WTC11 (cell line): ENCODE measurements at regions not wholly inside any gene's neighbourhood (a gene's known extent, or its start where the extent isn't known, plus 50 kb on each side); places are given as distances from the start of the nearest gene placed in this dataset.

Experiments
- ATAC-seq: fragments of 200-7000 bp; cut with Tn5 transposase; 2 replicates; pipeline ENCODE4 v1.10.0; 2021; ENCODE audit warnings: mild to moderate bottlenecking, moderate library complexity
- CTCF ChIA-PET: fragments of 300-600 bp; sonication (Branson Sonifier 250); formaldehyde crosslinking; loops from one replicate; lab custom pipeline; 2021; ENCODE audit warnings: antibody characterized with exemption; lab: Charles Lee
- POLR2A ChIA-PET: fragments of 350-600 bp; sonication (Branson Sonifier 250); formaldehyde crosslinking; loops from one replicate; lab custom pipeline; 2021; ENCODE audit warnings: antibody characterized with exemption; lab: Charles Lee
- DNase-seq: peaks from one replicate; pipeline ENCODE4 v3.0.0; 2021; ENCODE audit warnings: low spot score
- H3K27ac Mint-ChIP-seq: 2 replicates; pipeline ENCODE4 v1.8.0; 2021; ENCODE audit warnings: mixed read lengths
- H3K27me3 Mint-ChIP-seq: 2 replicates; pipeline ENCODE4 v1.8.0; 2021; ENCODE audit warnings: low read depth, mild to moderate bottlenecking, moderate library complexity, mixed read lengths
- H3K36me3 Mint-ChIP-seq: 2 replicates; pipeline ENCODE4 v1.8.0; 2021; ENCODE audit warnings: mixed read lengths
- H3K4me1 Mint-ChIP-seq: 2 replicates; pipeline ENCODE4 v1.8.0; 2022; ENCODE audit warnings: mixed read lengths
- H3K4me3 Mint-ChIP-seq: 2 replicates; pipeline ENCODE4 v1.8.0; 2021; ENCODE audit warnings: mild to moderate bottlenecking, moderate library complexity, mixed read lengths
- H3K9me3 Mint-ChIP-seq: 2 replicates; pipeline ENCODE4 v1.8.0; 2021; ENCODE audit warnings: mixed read lengths
- AFF4 ChIP-seq: sonication (generic); formaldehyde crosslinking; IDR thresholded peaks from 2 replicates; pipeline ENCODE4 v1.8.1; 2023; ENCODE audit warnings: mild to moderate bottlenecking, missing genetic modification reagents, borderline replicate concordance
- ATF1 ChIP-seq: sonication (generic); formaldehyde crosslinking; IDR thresholded peaks from 2 replicates; pipeline ENCODE4 v1.8.1; 2023; ENCODE audit warnings: mild to moderate bottlenecking, moderate library complexity, missing genetic modification reagents
- ATF2 ChIP-seq: sonication (generic); formaldehyde crosslinking; IDR thresholded peaks from 2 replicates; pipeline ENCODE4 v1.8.1; 2022; ENCODE audit warnings: low read depth, missing genetic modification reagents, borderline replicate concordance
- CDX4 ChIP-seq: fragments of 250-450 bp; sonication (Bioruptor Pico); IDR thresholded peaks from 2 replicates; pipeline ENCODE4 v1.9.0; 2021; ENCODE audit warnings: moderate library complexity, mild to moderate bottlenecking, inconsistent platforms, borderline replicate concordance
- CREM ChIP-seq: sonication (generic); formaldehyde crosslinking; IDR thresholded peaks from 2 replicates; pipeline ENCODE4 v1.8.1; 2022; ENCODE audit warnings: mild to moderate bottlenecking, missing genetic modification reagents, moderate library complexity
- E2F1 ChIP-seq: sonication (generic); formaldehyde crosslinking; IDR thresholded peaks from 2 replicates; pipeline ENCODE4 v1.8.0; 2022; ENCODE audit warnings: mild to moderate bottlenecking, missing genetic modification reagents
- ELF4 ChIP-seq: sonication (generic); formaldehyde crosslinking; IDR thresholded peaks from 2 replicates; pipeline ENCODE4 v1.8.1; 2022; ENCODE audit warnings: low read depth, mild to moderate bottlenecking, moderate library complexity, missing genetic modification reagents
- EMX1 ChIP-seq: fragments of 250-450 bp; sonication (Bioruptor Pico); IDR thresholded peaks from 2 replicates; pipeline ENCODE4 v1.8.0; 2021; ENCODE audit warnings: mild to moderate bottlenecking
- FOXK1 ChIP-seq: sonication (generic); formaldehyde crosslinking; IDR thresholded peaks from 2 replicates; pipeline ENCODE4 v1.8.0; 2022; ENCODE audit warnings: mild to moderate bottlenecking, moderate library complexity, missing genetic modification reagents
- FOXP1 ChIP-seq: sonication (generic); formaldehyde crosslinking; IDR thresholded peaks from 2 replicates; pipeline ENCODE4 v1.8.0; 2022; ENCODE audit warnings: missing genetic modification reagents, mild to moderate bottlenecking, moderate library complexity, borderline replicate concordance
- GABPB1 ChIP-seq: sonication (generic); formaldehyde crosslinking; IDR thresholded peaks from 2 replicates; pipeline ENCODE4 v1.8.1; 2023; ENCODE audit warnings: mild to moderate bottlenecking, missing genetic modification reagents
- MXD4 ChIP-seq: fragments of 250-450 bp; sonication (Bioruptor Pico); IDR thresholded peaks from 2 replicates; pipeline ENCODE4 v1.8.0; 2021; ENCODE audit warnings: mild to moderate bottlenecking, moderate library complexity, borderline replicate concordance
- NR2C2 ChIP-seq: sonication (generic); formaldehyde crosslinking; IDR thresholded peaks from 2 replicates; pipeline ENCODE4 v1.8.0; 2022; ENCODE audit warnings: mild to moderate bottlenecking, missing genetic modification reagents
- RELA ChIP-seq: sonication (generic); formaldehyde crosslinking; IDR thresholded peaks from 2 replicates; pipeline ENCODE4 v1.8.1; 2022; ENCODE audit warnings: missing genetic modification reagents, mild to moderate bottlenecking, borderline replicate concordance
- TP53 ChIP-seq: sonication (generic); formaldehyde crosslinking; IDR thresholded peaks from 2 replicates; pipeline ENCODE4 v1.8.1; 2023; ENCODE audit warnings: mild to moderate bottlenecking, missing genetic modification reagents
- ZNF232 ChIP-seq: sonication (generic); formaldehyde crosslinking; IDR thresholded peaks from 2 replicates; pipeline ENCODE4 v1.8.0; 2022; ENCODE audit warnings: mild to moderate bottlenecking, missing genetic modification reagents
- ZNF317 ChIP-seq: sonication (generic); formaldehyde crosslinking; IDR thresholded peaks from 2 replicates; pipeline ENCODE4 v1.8.1; 2023; ENCODE audit warnings: low read depth, mild to moderate bottlenecking, moderate library complexity, missing genetic modification reagents, borderline replicate concordance
- ZNF425 ChIP-seq: fragments of 250-450 bp; sonication (Bioruptor Pico); conservative IDR thresholded peaks from 2 replicates; pipeline ENCODE4 v1.9.0; 2021; ENCODE audit warnings: mild to moderate bottlenecking
- ZNF512 ChIP-seq: sonication (generic); formaldehyde crosslinking; IDR thresholded peaks from 2 replicates; pipeline ENCODE4 v1.8.1; 2022; ENCODE audit warnings: missing genetic modification reagents, borderline replicate concordance
- ZNF671 ChIP-seq: fragments of 250-450 bp; sonication (Bioruptor Pico); IDR thresholded peaks from 2 replicates; pipeline ENCODE4 v1.8.0; 2021; ENCODE audit warnings: mild to moderate bottlenecking
- ZSCAN18 ChIP-seq: fragments of 250-450 bp; sonication (Bioruptor Pico); IDR thresholded peaks from 2 replicates; pipeline ENCODE4 v2.1.2; 2022; ENCODE audit warnings: mild to moderate bottlenecking, moderate library complexity

- TF ChIP-seq ZSCAN18 (CRISPR knock-in tag) (no peak), MXD4 (CRISPR knock-in tag) (no peak), RELA (CRISPR knock-in tag) (no peak)
Observed at GRCh38 chr13:42398533-42398932, 126.6 kb downstream of the AKAP11 start (continued).

GRCh38 chr13:42400188-42400833 lies 128.4 kb downstream of the AKAP11 start:
- no peak for DNase-seq
- Mint-ChIP-seq H3K27ac (no peak overlapping the region), H3K36me3 (no peaks in the 10 kb centered on the region), H3K4me3 (no peak overlapping the region), H3K9me3 (0 out of 2 replicates have a peak, but pooled peaks cover 3% of the 10 kb centered on the region), H3K27me3 (no peaks in the 10 kb centered on the region), H3K4me1 (peaks cover 13% of the 10 kb centered on the region)
- no peak for ATAC-seq
- ChIA-PET POLR2A (no interaction called here), CTCF (no interaction called here)
- TF ChIP-seq ATF1 (CRISPR knock-in tag), result no peak

- POLR2A ChIA-PET, result no interaction called here
- no peak for ATAC-seq
- TF ChIP-seq CDX4 (no peak), AFF4 (no peak), ZNF232 (no peak), ZNF317 (CRISPR knock-in tag) (no peak), NR2C2 (CRISPR knock-in tag) (no peak), EMX1 (no peak), E2F1 (CRISPR knock-in tag) (no peak), CREM (CRISPR knock-in tag) (no peak), GABPB1 (CRISPR knock-in tag) (no peak), ATF2 (CRISPR knock-in tag) (no peak), ZNF671 (CRISPR knock-in tag) (no peak), ZNF512 (CRISPR knock-in tag) (no peak), RELA (CRISPR knock-in tag) (no peak), FOXP1 (CRISPR knock-in tag) (no peak), FOXK1 (CRISPR knock-in tag) (no peak), ZNF425 (CRISPR knock-in tag) (no peak), ELF4 (CRISPR knock-in tag) (no peak), TP53 (no peak)
Observed at GRCh38 chr13:42401376-42401775, 129.4 kb downstream of the AKAP11 start.

More at GRCh38 chr13:42401376-42401775, 129.4 kb downstream of the AKAP11 start:
- DNase-seq, result no peak
- H3K4me3 Mint-ChIP-seq, result no peak overlapping the region
- no peaks in the 10 kb centered on the region for H3K36me3 Mint-ChIP-seq
- no peaks in the 10 kb centered on the region for H3K27me3 Mint-ChIP-seq
- CTCF ChIA-PET, result no interaction called here
- H3K9me3 Mint-ChIP-seq, result 0 out of 2 replicates have a peak, but pooled peaks cover 3% of the 10 kb centered on the region
- peaks cover 13% of the 10 kb centered on the region for H3K4me1 Mint-ChIP-seq
- H3K27ac Mint-ChIP-seq, result no peak overlapping the region
